ENCODE measurements at regions not wholly inside any gene's neighbourhood (a gene's known extent, or its start where the extent isn't known, plus 50 kb on each side); places are given as distances from the start of the nearest gene placed in this dataset.

DNA sequence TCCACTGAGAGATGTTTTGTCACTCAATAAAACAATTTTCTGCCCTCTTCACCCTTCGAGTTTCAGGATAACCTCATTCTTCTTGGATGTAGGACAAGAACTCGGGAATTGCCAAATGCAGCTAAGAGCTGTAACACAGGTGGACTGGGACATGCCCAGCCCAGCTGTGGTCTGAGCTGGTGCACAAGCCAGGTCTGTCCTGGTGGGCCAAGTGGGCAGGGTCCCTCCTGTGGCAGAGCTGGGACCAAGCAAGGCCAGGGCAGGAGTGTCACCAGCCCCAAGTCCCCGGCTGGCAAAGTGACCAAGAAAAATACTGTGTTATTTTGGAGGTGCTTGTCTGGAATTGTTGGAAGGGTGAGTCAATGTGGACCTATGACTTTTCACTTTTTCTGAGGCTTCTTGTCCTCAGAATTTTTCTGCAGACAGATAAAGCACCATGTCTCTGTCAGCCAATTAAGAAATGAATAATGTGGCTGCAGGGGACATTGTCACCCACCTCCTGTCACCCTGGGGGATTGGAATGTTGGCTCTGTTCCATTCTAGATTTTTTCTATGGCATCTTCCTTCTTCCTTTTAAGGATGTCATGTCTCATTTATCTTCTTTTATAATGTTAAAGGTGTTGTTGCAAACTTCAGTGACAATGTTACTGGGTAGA lies 645.2 kb upstream of the EPHA6 start:
- no peak for DNase-seq (ENCODE audit: low spot score)
- Mint-ChIP-seq H3K4me3 (ENCODE audit: unreplicated experiment) (no peak overlapping the region), H3K36me3 (ENCODE audit: low read depth) (no peaks in the 10 kb centered on the region), H3K27me3 (ENCODE audit: low read depth) (no peaks in the 10 kb centered on the region), H3K9me3 (ENCODE audit: low read depth) (peaks cover 2% of the 10 kb centered on the region), H3K4me1 (ENCODE audit: low read depth) (no peaks in the 10 kb centered on the region), H3K27ac (ENCODE audit: unreplicated experiment) (no peak overlapping the region)
- TF ChIP-seq CTCF (IDR thresholded peaks at IDR 0.05) = no peak

DNA sequence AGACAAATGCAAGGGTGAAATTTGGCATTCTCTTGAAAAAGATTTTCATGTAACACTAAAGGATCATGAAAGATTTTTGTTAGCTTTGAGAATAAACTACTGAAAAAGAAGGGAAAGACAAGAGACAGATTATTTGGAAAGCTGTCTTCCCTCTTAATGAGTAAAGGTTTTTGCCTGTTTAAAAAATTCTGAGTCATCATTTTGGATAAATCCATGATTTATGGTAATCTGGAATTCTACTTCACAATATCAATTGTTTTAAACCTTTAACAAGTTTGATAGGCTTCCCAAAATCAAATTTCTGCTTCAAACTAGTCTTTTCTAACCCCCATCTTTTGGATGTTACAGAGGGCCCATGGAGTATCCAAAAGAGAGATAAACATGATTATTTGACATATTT lies 641.5 kb upstream of the EPHA6 start:
- H3K4me1 Mint-ChIP-seq (ENCODE audit: low read depth) = no peaks in the 10 kb centered on the region
- TF ChIP-seq CTCF (IDR thresholded peaks at IDR 0.05) = no peak

GRCh38 chr3:96175500-96175899 lies 638.9 kb upstream of the EPHA6 start:
- DNase-seq (ENCODE audit: low spot score) = no peak
- H3K27ac Mint-ChIP-seq (ENCODE audit: unreplicated experiment) = no peak overlapping the region
- no peaks in the 10 kb centered on the region for H3K36me3 Mint-ChIP-seq (ENCODE audit: low read depth)
- H3K9me3 Mint-ChIP-seq (ENCODE audit: low read depth) = peaks cover 2% of the 10 kb centered on the region
- H3K4me1 Mint-ChIP-seq (ENCODE audit: low read depth) = no peaks in the 10 kb centered on the region
- no peaks in the 10 kb centered on the region for H3K27me3 Mint-ChIP-seq (ENCODE audit: low read depth)
- no peak overlapping the region for H3K4me3 Mint-ChIP-seq (ENCODE audit: unreplicated experiment)
- no peak for TF ChIP-seq CTCF (IDR thresholded peaks at IDR 0.05)

More for the DNA sequence above, 641.5 kb upstream of the EPHA6 start:
- peaks cover 2% of the 10 kb centered on the region for H3K9me3 Mint-ChIP-seq (ENCODE audit: low read depth)
- no peak for DNase-seq (ENCODE audit: low spot score)
- no peaks in the 10 kb centered on the region for H3K27me3 Mint-ChIP-seq (ENCODE audit: low read depth)
- no peak overlapping the region for H3K4me3 Mint-ChIP-seq (ENCODE audit: unreplicated experiment)
- no peak overlapping the region for H3K27ac Mint-ChIP-seq (ENCODE audit: unreplicated experiment)
- no peaks in the 10 kb centered on the region for H3K36me3 Mint-ChIP-seq (ENCODE audit: low read depth)

DNA sequence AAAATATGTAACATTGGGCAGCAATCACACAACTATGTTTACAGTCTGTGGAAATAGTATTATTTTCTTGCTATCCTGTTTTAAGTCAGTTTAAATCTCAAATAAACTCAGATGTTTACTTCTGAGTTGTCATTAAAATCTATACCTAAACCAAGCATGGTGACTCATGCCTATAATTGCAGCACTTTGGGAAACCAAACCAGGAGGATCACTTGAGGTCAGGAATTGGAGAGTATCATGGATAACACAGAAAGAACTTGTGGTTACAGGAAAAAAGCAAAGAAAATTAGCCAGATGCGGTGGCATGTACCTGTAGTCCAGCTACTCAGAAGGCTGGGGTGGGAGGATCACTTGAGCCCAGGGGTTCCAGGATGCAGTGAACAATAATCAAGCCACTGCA lies 631.6 kb upstream of the EPHA6 start:
- no peaks in the 10 kb centered on the region for H3K36me3 Mint-ChIP-seq (ENCODE audit: low read depth)
- H3K4me3 Mint-ChIP-seq (ENCODE audit: unreplicated experiment) = no peak overlapping the region
- H3K27ac Mint-ChIP-seq (ENCODE audit: unreplicated experiment) = no peak overlapping the region
- TF ChIP-seq CTCF (IDR thresholded peaks at IDR 0.05) = no peak
- no peaks in the 10 kb centered on the region for H3K9me3 Mint-ChIP-seq (ENCODE audit: low read depth)
- H3K4me1 Mint-ChIP-seq (ENCODE audit: low read depth) = no peaks in the 10 kb centered on the region
- no peak for DNase-seq (ENCODE audit: low spot score)
- H3K27me3 Mint-ChIP-seq (ENCODE audit: low read depth) = no peaks in the 10 kb centered on the region

GRCh38 chr3:96183871-96184270 lies 630.5 kb upstream of the EPHA6 start:
- TF ChIP-seq CTCF (IDR thresholded peaks at IDR 0.05) = no peak
- no peaks in the 10 kb centered on the region for H3K9me3 Mint-ChIP-seq (ENCODE audit: low read depth)
- no peak for DNase-seq (ENCODE audit: low spot score)
- no peaks in the 10 kb centered on the region for H3K4me1 Mint-ChIP-seq (ENCODE audit: low read depth)
- no peaks in the 10 kb centered on the region for H3K36me3 Mint-ChIP-seq (ENCODE audit: low read depth)
- H3K27me3 Mint-ChIP-seq (ENCODE audit: low read depth) = no peaks in the 10 kb centered on the region
- no peak overlapping the region for H3K4me3 Mint-ChIP-seq (ENCODE audit: unreplicated experiment)
- H3K27ac Mint-ChIP-seq (ENCODE audit: unreplicated experiment) = no peak overlapping the region

Data from chondrocyte (in vitro differentiated cells).